Caco-2 (cell line): ENCODE measurements at regions not wholly inside any gene's neighbourhood (a gene's known extent, or its start where the extent isn't known, plus 50 kb on each side); places are given as distances from the start of the nearest gene placed in this dataset.

Experiments
- BruUV-seq: library from RNA; stranded (reverse); fragments of 400-500 nt; replicated peaks from 2 replicates; lab custom pipeline; 2021; lab: Mats Ljungman, UMichigan
- CTCF ChIA-PET: fragments of 300-600 bp; sonication (Branson Sonifier 250); formaldehyde crosslinking; loops from one replicate; lab custom pipeline; 2022; ENCODE audit warnings: antibody characterized with exemption; lab: Charles Lee
- POLR2A ChIA-PET: fragments of 300-600 bp; sonication (Branson Sonifier 250); formaldehyde crosslinking; loops from one replicate; lab custom pipeline; 2022; ENCODE audit warnings: antibody characterized with exemption; lab: Charles Lee
- DNase-seq, 2 experiments: peaks; one replicate each; pipeline versions ENCODE4 v3.0.0 to v3.0.0-alpha.2; 2020 to 2022
- H3K27me3 ChIP-seq: replicated peaks from 2 replicates; pipeline ENCODE4 v1.6.0; 2011; ENCODE audit warnings: low read length; ENCODE audit not compliant: control insufficient read depth, insufficient read depth
- H3K36me3 ChIP-seq: 2 replicates; pipeline ENCODE4 v1.5.1; 2011; ENCODE audit warnings: low read length; ENCODE audit not compliant: control insufficient read depth, insufficient read depth
- H3K4me1 ChIP-seq: fragments of 250-450 bp; sonication (Bioruptor Pico); 2 replicates; pipeline ENCODE4 v1.5.1; 2020; ENCODE audit warnings: mild to moderate bottlenecking
- H3K4me3 ChIP-seq: 2 replicates; pipeline ENCODE4 v1.5.1; 2011; ENCODE audit warnings: low read depth, mild to moderate bottlenecking, control low read depth, low read length
- H3K9me3 ChIP-seq: fragments of 250-450 bp; sonication (Bioruptor Pico); 2 replicates; pipeline ENCODE4 v1.5.1; 2020; ENCODE audit warnings: mild to moderate bottlenecking, moderate library complexity
- H3K27ac Mint-ChIP-seq: one replicate; pipeline ENCODE4 v1.8.0; 2022; ENCODE audit warnings: mixed read lengths; ENCODE audit not compliant: unreplicated experiment
- H3K27me3 Mint-ChIP-seq: one replicate; pipeline ENCODE4 v1.8.0; 2022; ENCODE audit warnings: mixed read lengths; ENCODE audit not compliant: insufficient read depth, unreplicated experiment
- H3K36me3 Mint-ChIP-seq: one replicate; pipeline ENCODE4 v1.8.0; 2022; ENCODE audit warnings: mild to moderate bottlenecking, mixed read lengths; ENCODE audit not compliant: insufficient read depth, unreplicated experiment
- H3K4me1 Mint-ChIP-seq: one replicate; pipeline ENCODE4 v1.8.0; 2022; ENCODE audit warnings: low read depth, mixed read lengths; ENCODE audit not compliant: unreplicated experiment
- H3K4me3 Mint-ChIP-seq: one replicate; pipeline ENCODE4 v1.8.0; 2022; ENCODE audit warnings: mild to moderate bottlenecking, moderate library complexity, mixed read lengths; ENCODE audit not compliant: unreplicated experiment
- H3K9me3 Mint-ChIP-seq: one replicate; pipeline ENCODE4 v1.8.0; 2022; ENCODE audit warnings: mixed read lengths; ENCODE audit not compliant: unreplicated experiment
- CTCF ChIP-seq, 2 experiments: fragments of 200-600 bp in 1 of 2; IDR thresholded peaks; 1 replicate in 1 of 2; 2 replicates in 1 of 2; pipeline versions ENCODE4 v1.5.1 to v1.8.0; 2011 to 2022; ENCODE audit warnings: antibody characterized with exemption in 1 of 2, control low read depth in 1 of 2, inconsistent platforms in 1 of 2, low read depth in 1 of 2, low read length in 1 of 2, mild to moderate bottlenecking in 1 of 2, moderate library complexity in 1 of 2; ENCODE audit not compliant: insufficient read depth in 1 of 2, severe bottlenecking in 1 of 2, unreplicated experiment in 1 of 2
- intact Hi-C: fragments of 100-400 bp; cut with micrococcal nuclease; formaldehyde crosslinking; loops from one replicate; pipeline ENCODE4 v1.10.0; 2022; ENCODE audit not compliant: unreplicated experiment

GRCh38 chr7:94088560-94088959 lies 84.4 kb upstream of the BET1 start:
- intact Hi-C loops: loop anchor here (1.0 to 10.0 kb wide), 3 partner anchors 86 to 186 kb away; partner anchors contain the start of gene BET1
- TF ChIP-seq CTCF (IDR thresholded peaks at IDR 0.05; ENCODE audit: insufficient read depth in 1 of 2, low read depth in 1 of 2, low read length in 1 of 2, severe bottlenecking in 1 of 2, unreplicated experiment in 1 of 2): no peak
- Histone ChIP-seq H3K36me3 (no peaks in the 10 kb centered on the region), H3K4me1 (no peaks in the 10 kb centered on the region), H3K9me3 (no peaks in the 10 kb centered on the region), H3K4me3 (no peak overlapping the region), H3K27me3 (peaks cover 2% of the 10 kb centered on the region; the same call in 1 of the 2 replicates)
- H3K36me3 Mint-ChIP-seq: no peaks in the 10 kb centered on the region
- no peaks in the 10 kb centered on the region for H3K9me3 Mint-ChIP-seq
- POLR2A ChIA-PET: no interaction called here
- no peak overlapping the region for H3K27ac Mint-ChIP-seq
- peaks cover 27% of the 10 kb centered on the region for H3K27me3 Mint-ChIP-seq
- no peaks in the 10 kb centered on the region for H3K4me1 Mint-ChIP-seq
- no peak overlapping the region for H3K4me3 Mint-ChIP-seq
- no peak for DNase-seq
- CTCF ChIA-PET: no interaction called here
- BruUV-seq: no TSS peak

GRCh38 chr7:94089806-94090205 lies 85.7 kb upstream of the BET1 start:
- DNase-seq: no peak
- H3K27me3 Mint-ChIP-seq: peaks cover 29% of the 10 kb centered on the region
- no peak for TF ChIP-seq CTCF (IDR thresholded peaks at IDR 0.05; ENCODE audit: insufficient read depth in 1 of 2, low read depth in 1 of 2, low read length in 1 of 2, severe bottlenecking in 1 of 2, unreplicated experiment in 1 of 2)
- H3K4me1 Mint-ChIP-seq: no peaks in the 10 kb centered on the region
- H3K9me3 Mint-ChIP-seq: no peaks in the 10 kb centered on the region
- H3K36me3 ChIP-seq: no peaks in the 10 kb centered on the region
- no peak overlapping the region for H3K4me3 Mint-ChIP-seq
- no peaks in the 10 kb centered on the region for H3K4me1 ChIP-seq
- ChIA-PET CTCF (no interaction called here), POLR2A (interaction anchor here (0.5 kb wide), 1 partner anchor 545 kb away, joined by 3 read pairs; no protein-coding TSS in a partner anchor)
- no peaks in the 10 kb centered on the region for H3K9me3 ChIP-seq
- H3K4me3 ChIP-seq: no peak overlapping the region
- H3K27me3 ChIP-seq: peaks cover 2% of the 10 kb centered on the region; the same call in 1 of the 2 replicates
- intact Hi-C loops: loop anchor here (5.0 to 10.0 kb wide), 2 partner anchors 88 to 135 kb away; partner anchors contain the start of gene BET1
- BruUV-seq: no TSS peak
- no peaks in the 10 kb centered on the region for H3K36me3 Mint-ChIP-seq
- no peak overlapping the region for H3K27ac Mint-ChIP-seq

GRCh38 chr7:94092980-94093379 lies 88.8 kb upstream of the BET1 start:
- no peak for DNase-seq
- Histone ChIP-seq H3K4me1 (no peaks in the 10 kb centered on the region), H3K27me3 (peaks cover 2% of the 10 kb centered on the region; the same call in 1 of the 2 replicates), H3K9me3 (no peaks in the 10 kb centered on the region), H3K4me3 (no peak overlapping the region), H3K36me3 (no peaks in the 10 kb centered on the region)
- ChIA-PET CTCF (no interaction called here), POLR2A (no interaction called here)
- H3K36me3 Mint-ChIP-seq: no peaks in the 10 kb centered on the region
- no peaks in the 10 kb centered on the region for H3K9me3 Mint-ChIP-seq
- H3K4me1 Mint-ChIP-seq: no peaks in the 10 kb centered on the region
- no peak overlapping the region for H3K4me3 Mint-ChIP-seq
- no peak overlapping the region for H3K27ac Mint-ChIP-seq
- peaks cover 26% of the 10 kb centered on the region for H3K27me3 Mint-ChIP-seq
- no TSS peak for BruUV-seq
- TF ChIP-seq CTCF (IDR thresholded peaks at IDR 0.05; ENCODE audit: insufficient read depth in 1 of 2, low read depth in 1 of 2, low read length in 1 of 2, severe bottlenecking in 1 of 2, unreplicated experiment in 1 of 2): no peak
- intact Hi-C loops: no loop called here
